Astrocyte (in vitro differentiated cells and primary cell): ENCODE measurements at regions not wholly inside any gene's neighbourhood (a gene's known extent, or its start where the extent isn't known, plus 50 kb on each side); places are given as distances from the start of the nearest gene placed in this dataset.

Experiments
- DNase-seq: peaks from one replicate; pipeline ENCODE4 v3.0.0-alpha.2; 2010; ENCODE audit warnings: low read depth
- FAIRE-seq: peaks from 2 replicates; lab custom pipeline; 2011; peaks lifted over from hg19 to GRCh38; lab: Jason Lieb, UNC
- H2AFZ ChIP-seq: 2 replicates; pipeline ENCODE4 v1.6.0; 2012; ENCODE audit warnings: low read depth, low read length, inconsistent platforms
- H3K27ac ChIP-seq: 2 replicates; pipeline ENCODE4 v1.5.1; 2011; ENCODE audit warnings: low read depth, low read length, inconsistent platforms
- H3K27me3 ChIP-seq: 2 replicates; pipeline ENCODE4 v1.6.0; 2011; ENCODE audit warnings: low read length, inconsistent platforms; ENCODE audit not compliant: insufficient read depth
- H3K36me3 ChIP-seq: 2 replicates; pipeline ENCODE4 v1.5.1; 2011; ENCODE audit warnings: low read length, inconsistent platforms; ENCODE audit not compliant: insufficient read depth
- H3K4me1 ChIP-seq: 2 replicates; pipeline ENCODE4 v1.5.1; 2011; ENCODE audit warnings: low read length, inconsistent platforms; ENCODE audit not compliant: insufficient read depth
- H3K4me2 ChIP-seq: 2 replicates; pipeline ENCODE4 v1.6.0; 2012; ENCODE audit warnings: low read length, inconsistent platforms
- H3K4me3 ChIP-seq: 2 replicates; pipeline ENCODE4 v1.5.1; 2011; ENCODE audit warnings: low read depth, mild to moderate bottlenecking, low read length, inconsistent platforms; ENCODE audit not compliant: insufficient read depth
- H3K79me2 ChIP-seq: 2 replicates; pipeline ENCODE4 v1.6.0; 2012; ENCODE audit warnings: mild to moderate bottlenecking, low read length, inconsistent platforms; ENCODE audit not compliant: insufficient read depth
- H3K9ac ChIP-seq: 2 replicates; pipeline ENCODE4 v1.6.0; 2012; ENCODE audit warnings: mild to moderate bottlenecking, low read length, inconsistent platforms
- H3K9me3 ChIP-seq: 2 replicates; pipeline ENCODE4 v1.5.1; 2012; ENCODE audit warnings: low read depth, mild to moderate bottlenecking, low read length, inconsistent platforms; ENCODE audit not compliant: insufficient read depth
- H4K20me1 ChIP-seq: 2 replicates; pipeline ENCODE4 v1.6.0; 2012; ENCODE audit warnings: low read length, inconsistent platforms; ENCODE audit not compliant: insufficient read depth
- H3K27ac Mint-ChIP-seq: one replicate; pipeline ENCODE4 v1.8.0; 2021; ENCODE audit warnings: mild to moderate bottlenecking, mixed read lengths; ENCODE audit not compliant: unreplicated experiment
- H3K27me3 Mint-ChIP-seq: one replicate; pipeline ENCODE4 v1.8.0; 2021; ENCODE audit warnings: low read depth, mixed read lengths; ENCODE audit not compliant: unreplicated experiment
- H3K36me3 Mint-ChIP-seq: one replicate; pipeline ENCODE4 v1.8.0; 2021; ENCODE audit warnings: low read depth, mixed read lengths; ENCODE audit not compliant: unreplicated experiment
- H3K4me1 Mint-ChIP-seq: one replicate; pipeline ENCODE4 v1.8.0; 2021; ENCODE audit warnings: low read depth, mixed read lengths; ENCODE audit not compliant: unreplicated experiment
- H3K4me3 Mint-ChIP-seq: one replicate; pipeline ENCODE4 v1.8.0; 2021; ENCODE audit warnings: mild to moderate bottlenecking, moderate library complexity, mixed read lengths; ENCODE audit not compliant: unreplicated experiment
- H3K9me3 Mint-ChIP-seq: one replicate; pipeline ENCODE4 v1.8.0; 2021; ENCODE audit warnings: mild to moderate bottlenecking, mixed read lengths; ENCODE audit not compliant: unreplicated experiment
- CTCF ChIP-seq: IDR thresholded peaks from 2 replicates; pipeline ENCODE4 v1.5.1; 2011; ENCODE audit warnings: low read depth, mild to moderate bottlenecking, inconsistent platforms, low read length, moderate library complexity; ENCODE audit not compliant: insufficient read depth
- EZH2 ChIP-seq: IDR thresholded peaks from 2 replicates; pipeline ENCODE4 v1.6.1; 2012; ENCODE audit warnings: mild to moderate bottlenecking, low read length, inconsistent platforms; ENCODE audit not compliant: insufficient read depth

- Histone ChIP-seq H3K9ac (no peak overlapping the region), H2AFZ (no peak overlapping the region), H3K27ac (no peak overlapping the region), H3K36me3 (no peaks in the 10 kb centered on the region), H3K4me2 (no peak overlapping the region), H3K27me3 (no peaks in the 10 kb centered on the region), H3K4me1 (no peaks in the 10 kb centered on the region), H3K9me3 (no peaks in the 10 kb centered on the region), H4K20me1 (no peaks in the 10 kb centered on the region), H3K4me3 (no peak overlapping the region), H3K79me2 (no peaks in the 10 kb centered on the region)
- no peak for TF ChIP-seq EZH2
- TF ChIP-seq CTCF = no peak
- Mint-ChIP-seq H3K27ac (no peak overlapping the region), H3K4me3 (no peak overlapping the region), H3K36me3 (no peaks in the 10 kb centered on the region), H3K9me3 (peaks cover 2% of the 10 kb centered on the region), H3K27me3 (no peaks in the 10 kb centered on the region), H3K4me1 (no peaks in the 10 kb centered on the region)
- DNase-seq (no peak), FAIRE-seq (no peak)
Observed at GRCh38 chr1:81717230-81717629, 83.5 kb upstream of the ADGRL2 start.

GRCh38 chr1:81715391-81715790 is 85.3 kb upstream of the ADGRL2 start:
- no peak overlapping the region for H3K9ac ChIP-seq
- Mint-ChIP-seq H3K4me1 (no peaks in the 10 kb centered on the region), H3K9me3 (peaks cover 2% of the 10 kb centered on the region), H3K27me3 (no peaks in the 10 kb centered on the region), H3K27ac (no peak overlapping the region), H3K4me3 (no peak overlapping the region), H3K36me3 (no peaks in the 10 kb centered on the region)
- no peak for TF ChIP-seq EZH2
- TF ChIP-seq CTCF = no peak
- H3K9me3 ChIP-seq = no peaks in the 10 kb centered on the region
- no peak overlapping the region for H3K27ac ChIP-seq
- H3K4me3 ChIP-seq = no peak overlapping the region
- H3K36me3 ChIP-seq = no peaks in the 10 kb centered on the region
- H4K20me1 ChIP-seq = no peaks in the 10 kb centered on the region
- FAIRE-seq (no peak), DNase-seq (no peak)
- H3K4me2 ChIP-seq = no peak overlapping the region
- H3K27me3 ChIP-seq = no peaks in the 10 kb centered on the region
- no peak overlapping the region for H2AFZ ChIP-seq
- H3K4me1 ChIP-seq = no peaks in the 10 kb centered on the region
- no peaks in the 10 kb centered on the region for H3K79me2 ChIP-seq

- H3K4me2 ChIP-seq = no peak overlapping the region
- H3K27ac ChIP-seq = no peak overlapping the region
- H3K9ac ChIP-seq = no peak overlapping the region
- no peak for DNase-seq
- no peaks in the 10 kb centered on the region for H3K9me3 ChIP-seq
- Mint-ChIP-seq H3K27ac (no peak overlapping the region), H3K4me1 (no peaks in the 10 kb centered on the region), H3K4me3 (no peak overlapping the region), H3K9me3 (peaks cover 2% of the 10 kb centered on the region), H3K36me3 (no peaks in the 10 kb centered on the region), H3K27me3 (no peaks in the 10 kb centered on the region)
- H3K4me1 ChIP-seq = no peaks in the 10 kb centered on the region
- no peaks in the 10 kb centered on the region for H3K79me2 ChIP-seq
- H3K27me3 ChIP-seq = no peaks in the 10 kb centered on the region
- no peak overlapping the region for H3K4me3 ChIP-seq
- no peaks in the 10 kb centered on the region for H4K20me1 ChIP-seq
- TF ChIP-seq EZH2 = no peak
- no peak for TF ChIP-seq CTCF
- no peak for FAIRE-seq
- no peaks in the 10 kb centered on the region for H3K36me3 ChIP-seq
- no peak overlapping the region for H2AFZ ChIP-seq
Observed at GRCh38 chr1:81714636-81715035, 86.1 kb upstream of the ADGRL2 start.
